ENCODE measurements at regions not wholly inside any gene's neighbourhood (a gene's known extent, or its start where the extent isn't known, plus 50 kb on each side); places are given as distances from the start of the nearest gene placed in this dataset.
A peak's percentile ranks its signal among the peaks of the same experiment; 100 is the strongest.
"Not testable (repeated sequence)": the region's sequence is repeated elsewhere in the genome, so short reads cannot be mapped to it uniquely, and the experiment has no call there.

DNA sequence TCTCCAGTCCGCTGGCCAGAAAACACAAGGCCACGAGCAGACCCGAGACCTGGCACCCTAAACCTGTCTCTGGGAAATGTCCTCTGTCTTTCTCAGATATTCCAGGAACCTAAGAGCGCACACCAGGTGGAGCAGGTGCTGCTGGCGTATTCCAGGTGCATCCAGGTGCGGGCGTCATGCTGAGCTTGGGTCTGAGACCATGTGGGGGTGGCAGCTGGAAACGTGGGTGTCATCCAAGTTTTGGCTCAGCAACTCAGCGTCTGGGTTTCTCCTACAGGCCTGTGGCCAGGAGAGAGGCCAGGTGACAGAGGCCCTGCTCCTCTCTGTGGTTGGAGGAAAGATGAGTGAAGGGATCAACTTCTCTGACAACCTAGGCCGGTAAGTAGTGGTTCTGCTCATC is 103.3 kb upstream of the PZP start:
- not testable (repeated sequence) for H3K27me3 Mint-ChIP-seq (ENCODE audit: unreplicated experiment); H3K9me3 Mint-ChIP-seq (ENCODE audit: unreplicated experiment); H3K4me1 Mint-ChIP-seq (ENCODE audit: unreplicated experiment); H3K36me3 Mint-ChIP-seq (ENCODE audit: unreplicated experiment); H3K4me3 Mint-ChIP-seq (ENCODE audit: unreplicated experiment); H3K27ac Mint-ChIP-seq (ENCODE audit: unreplicated experiment)
- peak; percentile 77 for DNase-seq (ENCODE audit: extremely low spot score, unreplicated experiment)

DNA sequence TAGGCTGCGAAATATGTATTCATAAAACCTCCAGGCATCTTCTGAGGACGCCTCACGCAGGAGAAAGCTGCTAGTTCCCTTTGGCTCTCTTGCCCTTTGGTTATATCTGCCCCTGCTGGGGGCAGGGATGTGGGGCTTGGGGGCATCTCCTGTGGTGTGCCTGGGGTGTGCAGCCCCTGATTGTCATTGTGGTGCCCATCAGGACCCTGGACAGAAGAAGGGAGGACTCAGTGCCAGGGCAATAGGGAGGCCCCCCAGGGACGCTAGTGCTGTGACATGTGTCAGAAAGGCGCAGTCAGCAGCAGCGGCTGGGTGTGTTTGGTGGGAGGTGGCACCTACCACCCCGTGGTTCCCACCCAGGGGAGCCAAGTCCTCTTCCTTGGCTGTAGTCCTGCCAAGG is 102.5 kb upstream of the PZP start:
- H3K27ac Mint-ChIP-seq (ENCODE audit: unreplicated experiment); DNase-seq (ENCODE audit: extremely low spot score, unreplicated experiment); H3K4me3 Mint-ChIP-seq (ENCODE audit: unreplicated experiment); H3K36me3 Mint-ChIP-seq (ENCODE audit: unreplicated experiment); H3K9me3 Mint-ChIP-seq (ENCODE audit: unreplicated experiment); H3K27me3 Mint-ChIP-seq (ENCODE audit: unreplicated experiment); H3K4me1 Mint-ChIP-seq (ENCODE audit: unreplicated experiment): not testable (repeated sequence)

DNA sequence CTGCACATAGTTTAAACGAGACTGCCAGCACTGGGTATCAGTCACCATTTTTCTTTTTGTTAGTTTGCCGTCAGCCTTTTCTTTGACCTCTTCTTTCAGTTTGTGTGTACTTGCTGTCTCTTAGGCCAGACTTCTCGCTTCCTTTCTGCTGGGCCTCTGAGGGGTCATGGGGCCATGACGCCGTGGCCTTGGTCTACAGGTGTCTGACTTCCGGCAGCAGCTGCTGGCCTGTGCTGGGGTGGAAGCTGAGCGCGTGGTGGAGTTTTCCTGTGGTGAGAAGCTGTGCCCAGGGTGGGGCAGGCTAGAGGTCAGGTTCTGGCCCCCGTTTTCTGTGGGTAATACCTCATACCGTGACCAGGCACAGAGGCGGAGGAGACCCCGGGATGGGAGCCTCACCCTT is 101.6 kb upstream of the PZP start:
- H3K4me3 Mint-ChIP-seq (ENCODE audit: unreplicated experiment); H3K4me1 Mint-ChIP-seq (ENCODE audit: unreplicated experiment); H3K27me3 Mint-ChIP-seq (ENCODE audit: unreplicated experiment); H3K36me3 Mint-ChIP-seq (ENCODE audit: unreplicated experiment); H3K27ac Mint-ChIP-seq (ENCODE audit: unreplicated experiment); DNase-seq (ENCODE audit: extremely low spot score, unreplicated experiment); H3K9me3 Mint-ChIP-seq (ENCODE audit: unreplicated experiment): not testable (repeated sequence)

DNA sequence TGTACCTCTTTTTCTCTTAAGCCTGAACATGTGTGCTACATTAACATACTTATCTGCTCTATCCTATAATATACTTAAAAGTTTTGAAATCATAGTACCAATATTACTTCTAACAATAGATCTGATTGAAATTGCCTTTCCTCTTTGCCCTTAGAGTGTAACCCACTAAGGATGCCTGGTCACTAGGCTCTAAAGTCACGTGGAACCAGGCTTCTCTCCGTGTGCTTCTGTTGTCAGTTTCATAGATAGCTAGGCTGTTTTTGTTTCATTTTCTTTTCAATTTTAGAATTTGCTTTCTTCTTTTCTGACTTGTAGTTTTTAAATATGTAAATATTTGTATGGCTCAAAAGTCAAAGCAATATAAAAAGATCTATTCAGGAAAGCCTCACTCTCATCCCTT is 100.5 kb upstream of the PZP start:
- H3K9me3 Mint-ChIP-seq (ENCODE audit: unreplicated experiment); DNase-seq (ENCODE audit: extremely low spot score, unreplicated experiment); H3K36me3 Mint-ChIP-seq (ENCODE audit: unreplicated experiment): not testable (repeated sequence)

GRCh38 chr12:9308163-9308562 is 100.0 kb upstream of the PZP start:
- not testable (repeated sequence) for H3K9me3 Mint-ChIP-seq (ENCODE audit: unreplicated experiment); H3K4me3 Mint-ChIP-seq (ENCODE audit: unreplicated experiment); H3K27ac Mint-ChIP-seq (ENCODE audit: unreplicated experiment); H3K36me3 Mint-ChIP-seq (ENCODE audit: unreplicated experiment); DNase-seq (ENCODE audit: extremely low spot score, unreplicated experiment); H3K4me1 Mint-ChIP-seq (ENCODE audit: unreplicated experiment); H3K27me3 Mint-ChIP-seq (ENCODE audit: unreplicated experiment)

More for the DNA sequence above, 100.5 kb upstream of the PZP start:
- H3K27ac Mint-ChIP-seq (ENCODE audit: unreplicated experiment); H3K27me3 Mint-ChIP-seq (ENCODE audit: unreplicated experiment); H3K4me3 Mint-ChIP-seq (ENCODE audit: unreplicated experiment); H3K4me1 Mint-ChIP-seq (ENCODE audit: unreplicated experiment): not testable (repeated sequence)

GRCh38 chr12:9307255-9307654 is 99.1 kb upstream of the PZP start:
- not testable (repeated sequence) for H3K9me3 Mint-ChIP-seq (ENCODE audit: unreplicated experiment); H3K4me3 Mint-ChIP-seq (ENCODE audit: unreplicated experiment); DNase-seq (ENCODE audit: extremely low spot score, unreplicated experiment); H3K27me3 Mint-ChIP-seq (ENCODE audit: unreplicated experiment); H3K4me1 Mint-ChIP-seq (ENCODE audit: unreplicated experiment); H3K36me3 Mint-ChIP-seq (ENCODE audit: unreplicated experiment); H3K27ac Mint-ChIP-seq (ENCODE audit: unreplicated experiment)

- H3K36me3 Mint-ChIP-seq (ENCODE audit: unreplicated experiment); H3K4me1 Mint-ChIP-seq (ENCODE audit: unreplicated experiment); DNase-seq (ENCODE audit: extremely low spot score, unreplicated experiment); H3K9me3 Mint-ChIP-seq (ENCODE audit: unreplicated experiment); H3K27ac Mint-ChIP-seq (ENCODE audit: unreplicated experiment); H3K27me3 Mint-ChIP-seq (ENCODE audit: unreplicated experiment); H3K4me3 Mint-ChIP-seq (ENCODE audit: unreplicated experiment): not testable (repeated sequence)
Measured at GRCh38 chr12:9306004-9306403, 97.8 kb upstream of the PZP start.

DNA sequence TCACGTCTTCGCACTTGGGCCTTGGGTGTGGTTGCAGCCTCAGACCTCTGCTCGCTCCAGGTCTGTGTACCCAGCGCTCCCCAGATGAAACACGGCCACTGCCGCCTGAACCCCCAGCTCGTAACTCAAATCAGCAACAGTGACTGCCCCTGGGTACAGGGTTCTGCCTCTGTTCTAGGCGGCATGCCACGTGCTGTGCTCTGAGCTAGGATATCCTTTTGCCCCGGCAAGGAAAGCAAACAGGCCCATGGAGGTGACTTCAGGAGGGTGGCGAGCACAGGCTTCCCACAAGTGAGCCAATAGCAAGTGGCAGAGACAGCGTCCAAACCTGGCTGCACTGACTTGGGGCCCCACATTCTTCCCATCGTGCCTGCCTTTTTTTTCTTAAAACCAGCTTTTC is 96.3 kb upstream of the PZP start:
- not testable (repeated sequence) for H3K4me3 Mint-ChIP-seq (ENCODE audit: unreplicated experiment); H3K27ac Mint-ChIP-seq (ENCODE audit: unreplicated experiment); DNase-seq (ENCODE audit: extremely low spot score, unreplicated experiment); H3K9me3 Mint-ChIP-seq (ENCODE audit: unreplicated experiment); H3K27me3 Mint-ChIP-seq (ENCODE audit: unreplicated experiment); H3K4me1 Mint-ChIP-seq (ENCODE audit: unreplicated experiment); H3K36me3 Mint-ChIP-seq (ENCODE audit: unreplicated experiment)

GRCh38 chr12:9295872-9296271 is 87.7 kb upstream of the PZP start:
- H3K27me3 Mint-ChIP-seq (ENCODE audit: unreplicated experiment); H3K4me1 Mint-ChIP-seq (ENCODE audit: unreplicated experiment): not testable (repeated sequence)

GRCh38 chr12:9294072-9294620 is 86.0 kb upstream of the PZP start:
- not testable (repeated sequence) for H3K4me1 Mint-ChIP-seq (ENCODE audit: unreplicated experiment); H3K9me3 Mint-ChIP-seq (ENCODE audit: unreplicated experiment); H3K27me3 Mint-ChIP-seq (ENCODE audit: unreplicated experiment); H3K4me3 Mint-ChIP-seq (ENCODE audit: unreplicated experiment); H3K27ac Mint-ChIP-seq (ENCODE audit: unreplicated experiment); H3K36me3 Mint-ChIP-seq (ENCODE audit: unreplicated experiment); DNase-seq (ENCODE audit: extremely low spot score, unreplicated experiment)

More at GRCh38 chr12:9295872-9296271, 87.7 kb upstream of the PZP start:
- H3K36me3 Mint-ChIP-seq (ENCODE audit: unreplicated experiment); H3K9me3 Mint-ChIP-seq (ENCODE audit: unreplicated experiment); H3K4me3 Mint-ChIP-seq (ENCODE audit: unreplicated experiment); DNase-seq (ENCODE audit: extremely low spot score, unreplicated experiment); H3K27ac Mint-ChIP-seq (ENCODE audit: unreplicated experiment): not testable (repeated sequence)

DNA sequence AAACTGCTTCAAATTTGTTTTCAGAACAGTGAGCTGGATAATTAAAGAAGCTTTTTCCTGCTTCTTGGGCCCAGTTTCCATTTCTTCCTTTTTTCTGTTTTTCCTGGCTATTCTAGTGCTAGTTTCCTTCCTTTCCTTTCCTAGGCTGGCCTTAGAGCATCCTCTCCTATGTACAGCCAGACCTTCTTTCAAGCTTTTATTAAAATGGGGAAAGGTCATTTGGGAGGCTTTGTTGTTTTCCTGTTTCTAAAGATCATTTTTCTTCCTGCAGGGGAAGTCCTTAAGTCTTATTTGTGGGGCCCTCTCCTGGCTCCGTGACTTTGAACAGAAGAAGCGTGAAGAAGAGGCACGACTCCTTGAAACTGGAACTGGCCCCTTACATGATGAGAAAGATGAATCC is 85.2 kb upstream of the PZP start:
- not testable (repeated sequence) for H3K9me3 Mint-ChIP-seq (ENCODE audit: unreplicated experiment); H3K27me3 Mint-ChIP-seq (ENCODE audit: unreplicated experiment); H3K36me3 Mint-ChIP-seq (ENCODE audit: unreplicated experiment); H3K4me1 Mint-ChIP-seq (ENCODE audit: unreplicated experiment); H3K4me3 Mint-ChIP-seq (ENCODE audit: unreplicated experiment); H3K27ac Mint-ChIP-seq (ENCODE audit: unreplicated experiment); DNase-seq (ENCODE audit: extremely low spot score, unreplicated experiment)

GRCh38 chr12:9289984-9290383 is 81.8 kb upstream of the PZP start:
- not testable (repeated sequence) for H3K9me3 Mint-ChIP-seq (ENCODE audit: unreplicated experiment); H3K27ac Mint-ChIP-seq (ENCODE audit: unreplicated experiment); H3K4me1 Mint-ChIP-seq (ENCODE audit: unreplicated experiment)

GRCh38 chr12:9284724-9285123 is 76.5 kb upstream of the PZP start:
- H3K36me3 Mint-ChIP-seq (ENCODE audit: unreplicated experiment); H3K9me3 Mint-ChIP-seq (ENCODE audit: unreplicated experiment); DNase-seq (ENCODE audit: extremely low spot score, unreplicated experiment); H3K4me1 Mint-ChIP-seq (ENCODE audit: unreplicated experiment): not testable (repeated sequence)
- Mint-ChIP-seq H3K4me3 (ENCODE audit: unreplicated experiment) (peak overlapping the region; percentile 94), H3K27ac (ENCODE audit: unreplicated experiment) (peak overlapping the region; percentile 92), H3K27me3 (ENCODE audit: unreplicated experiment) (peaks cover 16% of the 10 kb centered on the region)

More at GRCh38 chr12:9289984-9290383, 81.8 kb upstream of the PZP start:
- not testable (repeated sequence) for H3K36me3 Mint-ChIP-seq (ENCODE audit: unreplicated experiment); H3K27me3 Mint-ChIP-seq (ENCODE audit: unreplicated experiment); DNase-seq (ENCODE audit: extremely low spot score, unreplicated experiment); H3K4me3 Mint-ChIP-seq (ENCODE audit: unreplicated experiment)

All from osteocyte (in vitro differentiated cells).